ENCODE measurements at regions not wholly inside any gene's neighbourhood (a gene's known extent, or its start where the extent isn't known, plus 50 kb on each side); places are given as distances from the start of the nearest gene placed in this dataset.

DNA sequence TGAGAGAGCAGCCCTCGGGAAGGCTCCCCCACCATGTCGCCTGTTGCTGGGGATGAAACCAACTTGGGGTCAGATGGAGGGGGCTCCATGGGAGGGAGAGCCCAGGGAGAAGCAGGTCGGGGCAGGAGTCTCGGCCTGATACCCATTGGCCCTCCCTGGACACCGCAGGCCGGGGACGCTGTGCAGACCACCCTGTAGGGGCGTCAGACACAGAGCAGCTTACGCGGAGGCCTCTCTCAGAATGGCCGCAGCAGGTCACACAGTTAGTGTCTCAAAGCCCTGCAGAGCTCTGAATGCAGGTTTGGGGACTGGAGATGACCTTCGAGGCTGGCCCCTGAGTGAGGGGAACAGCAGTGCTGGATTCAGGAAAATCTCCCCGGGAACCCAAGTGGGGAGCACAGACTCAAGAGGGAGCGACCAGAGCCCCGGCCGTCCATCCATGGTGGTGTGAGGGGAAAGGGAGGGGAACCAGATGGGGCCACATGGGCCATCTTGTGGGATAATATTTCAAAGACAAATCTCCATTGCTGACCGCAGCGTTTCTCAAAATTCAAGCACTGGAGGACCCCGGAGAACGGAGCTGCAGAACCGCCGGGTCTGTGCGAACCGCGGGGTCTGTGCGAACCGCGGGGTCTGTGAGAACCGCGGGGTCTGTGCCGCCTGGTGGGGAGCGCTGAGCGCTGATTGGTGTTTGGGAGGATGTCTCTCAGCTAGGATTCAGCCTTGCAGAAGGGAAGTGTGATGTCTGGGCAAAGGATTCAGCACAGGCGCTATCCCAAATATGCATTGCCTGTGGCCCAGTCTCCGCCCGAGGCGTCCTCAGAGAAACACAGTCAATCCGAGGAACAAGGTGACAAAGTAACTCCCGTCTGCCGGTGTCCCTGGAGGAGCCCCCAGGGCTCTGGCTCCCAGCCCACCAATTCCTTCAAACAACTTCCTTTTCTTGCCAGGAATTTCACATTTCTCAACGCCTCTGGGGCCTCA is 324.4 kb upstream of the RTL1 start:
- no peaks in the 10 kb centered on the region for H3K9me3 Mint-ChIP-seq
- H3K4me1 Mint-ChIP-seq (ENCODE audit: low read depth): no peaks in the 10 kb centered on the region
- no peak overlapping the region for H3K4me3 Mint-ChIP-seq
- peaks cover 17% of the 10 kb centered on the region for H3K27me3 Mint-ChIP-seq
- H3K36me3 Mint-ChIP-seq (ENCODE audit: low read depth): no peaks in the 10 kb centered on the region
- H3K27ac Mint-ChIP-seq: no peak overlapping the region
- no peak for DNase-seq

DNA sequence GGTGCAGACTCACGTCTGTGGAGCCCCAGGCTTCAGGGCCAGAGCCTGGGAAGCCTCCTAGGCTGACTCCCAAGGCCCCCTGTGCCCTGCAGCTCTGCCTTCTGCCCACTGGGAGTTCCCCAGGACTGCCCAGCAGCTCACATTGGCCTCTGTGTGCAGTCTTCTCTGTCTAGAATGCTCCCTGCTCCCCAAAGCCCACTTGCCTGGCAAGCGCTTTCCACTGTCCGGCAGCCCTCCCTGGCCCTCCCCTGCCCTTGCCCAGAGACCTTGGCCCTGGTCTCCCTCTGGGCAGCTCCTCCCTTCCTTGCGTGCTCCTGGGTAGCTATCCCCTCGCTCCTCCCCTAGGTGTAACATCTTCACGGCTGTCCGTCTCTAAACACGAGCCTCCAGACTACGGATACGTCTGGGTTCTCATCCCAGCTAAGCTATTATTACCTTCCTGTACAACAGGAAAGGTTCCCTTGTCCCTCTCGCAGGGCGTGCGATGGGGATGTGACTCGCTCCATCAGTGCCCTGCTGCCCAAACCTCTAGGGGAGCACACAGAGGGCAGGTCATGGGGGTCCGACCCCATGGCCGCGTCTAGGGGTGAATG is 325.5 kb upstream of the RTL1 start:
- Mint-ChIP-seq H3K27me3 (peaks cover 16% of the 10 kb centered on the region), H3K27ac (no peak overlapping the region), H3K9me3 (no peaks in the 10 kb centered on the region), H3K4me1 (ENCODE audit: low read depth) (no peaks in the 10 kb centered on the region), H3K4me3 (no peak overlapping the region), H3K36me3 (ENCODE audit: low read depth) (no peaks in the 10 kb centered on the region)
- no peak for DNase-seq

DNA sequence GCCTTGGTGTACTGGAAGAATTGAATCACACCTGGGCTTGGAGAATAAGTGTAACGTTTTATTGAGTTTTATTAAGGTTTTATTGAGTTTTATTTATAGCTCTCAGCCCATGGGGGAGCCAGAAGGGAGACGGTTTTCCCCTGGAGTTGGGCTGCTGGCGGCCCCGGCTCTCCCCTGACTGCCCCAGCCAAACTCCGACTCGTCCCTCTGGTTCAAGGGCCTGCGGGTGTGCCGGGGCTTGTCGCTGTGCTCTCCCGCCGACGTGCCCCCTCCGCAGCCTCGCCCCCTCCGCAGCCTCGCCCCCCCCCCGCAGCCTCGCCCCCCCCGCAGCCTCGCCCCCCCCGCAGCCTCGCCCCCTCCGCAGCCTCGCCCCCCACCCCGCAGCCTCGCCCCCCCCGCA is 326.1 kb upstream of the RTL1 start:
- DNase-seq: no peak
- Mint-ChIP-seq H3K27me3 (peaks cover 16% of the 10 kb centered on the region), H3K9me3 (no peaks in the 10 kb centered on the region), H3K4me1 (ENCODE audit: low read depth) (no peaks in the 10 kb centered on the region), H3K27ac (no peak overlapping the region), H3K4me3 (no peak overlapping the region), H3K36me3 (ENCODE audit: low read depth) (no peaks in the 10 kb centered on the region)

DNA sequence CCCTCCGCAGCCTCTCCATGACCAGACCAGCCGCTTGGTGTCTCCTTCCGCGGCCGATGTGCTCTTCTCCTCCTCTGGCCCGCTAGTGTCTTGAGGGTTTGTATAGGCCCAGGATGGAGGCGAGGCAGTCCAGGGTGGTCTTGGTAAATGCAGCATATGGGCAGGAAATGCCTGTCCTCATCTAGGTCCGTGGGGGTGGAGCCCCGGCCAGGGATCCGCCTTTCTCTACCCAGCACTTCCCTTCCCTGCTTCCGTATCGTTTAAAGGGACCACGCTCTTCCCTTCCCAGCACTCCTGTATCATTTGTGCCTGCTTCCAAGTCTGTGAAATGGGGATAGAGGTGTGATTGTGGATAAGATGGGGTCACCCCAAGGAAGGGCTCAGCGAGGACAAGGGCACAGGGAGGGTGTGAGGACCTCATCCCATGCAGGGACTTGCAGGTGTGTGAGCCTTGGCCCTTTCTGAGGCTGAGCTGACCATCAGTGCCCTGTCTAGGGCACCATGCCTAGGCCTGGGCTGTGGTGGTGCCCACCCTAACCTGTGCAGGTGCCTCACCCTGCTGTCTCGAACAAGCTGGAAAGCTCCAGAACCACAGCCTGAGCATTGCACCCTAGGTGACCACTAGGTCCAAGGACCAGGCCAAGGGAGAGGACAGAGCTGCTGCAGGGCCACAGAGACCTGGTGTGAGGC is 326.8 kb upstream of the RTL1 start:
- Mint-ChIP-seq H3K4me3 (no peak overlapping the region), H3K27ac (no peak overlapping the region), H3K36me3 (ENCODE audit: low read depth) (no peaks in the 10 kb centered on the region), H3K9me3 (no peaks in the 10 kb centered on the region), H3K4me1 (ENCODE audit: low read depth) (no peaks in the 10 kb centered on the region), H3K27me3 (peaks cover 19% of the 10 kb centered on the region)
- DNase-seq: no peak

DNA sequence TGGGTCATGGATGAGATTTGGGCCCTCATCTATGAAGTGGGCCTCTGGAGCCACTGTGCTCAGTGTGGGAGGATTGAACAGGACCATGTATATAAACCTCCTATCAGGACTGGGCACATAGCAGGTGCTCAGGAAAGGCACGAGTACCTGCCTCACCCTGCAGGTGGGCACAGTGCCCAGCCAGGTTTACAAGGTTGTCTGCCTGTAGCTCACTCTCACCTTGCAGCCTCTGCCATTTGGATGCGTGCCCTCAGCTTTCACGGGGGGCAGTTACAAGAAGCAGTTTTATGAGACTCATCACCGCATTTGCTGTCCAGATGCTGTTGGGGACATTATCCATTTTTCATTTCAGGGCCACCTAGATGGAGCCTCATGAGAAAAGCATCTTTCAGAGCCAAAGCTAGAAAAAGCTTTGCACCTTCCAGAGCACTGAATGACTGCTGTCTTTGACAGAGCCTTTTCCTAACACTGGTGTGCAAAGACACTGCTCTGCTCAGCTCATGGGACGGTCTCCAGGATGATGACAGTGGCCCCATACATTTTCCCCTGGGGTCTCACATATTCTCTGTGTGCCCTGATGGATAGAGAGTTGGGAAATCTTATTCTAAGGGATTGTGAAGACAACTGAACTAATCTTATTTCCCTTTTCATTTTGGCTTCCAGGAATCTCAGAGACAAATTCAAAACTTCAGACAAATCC is 327.5 kb upstream of the RTL1 start:
- Mint-ChIP-seq H3K27ac (no peak overlapping the region), H3K36me3 (ENCODE audit: low read depth) (no peaks in the 10 kb centered on the region), H3K27me3 (peaks cover 16% of the 10 kb centered on the region), H3K9me3 (no peaks in the 10 kb centered on the region), H3K4me1 (ENCODE audit: low read depth) (no peaks in the 10 kb centered on the region), H3K4me3 (no peak overlapping the region)
- DNase-seq: no peak

DNA sequence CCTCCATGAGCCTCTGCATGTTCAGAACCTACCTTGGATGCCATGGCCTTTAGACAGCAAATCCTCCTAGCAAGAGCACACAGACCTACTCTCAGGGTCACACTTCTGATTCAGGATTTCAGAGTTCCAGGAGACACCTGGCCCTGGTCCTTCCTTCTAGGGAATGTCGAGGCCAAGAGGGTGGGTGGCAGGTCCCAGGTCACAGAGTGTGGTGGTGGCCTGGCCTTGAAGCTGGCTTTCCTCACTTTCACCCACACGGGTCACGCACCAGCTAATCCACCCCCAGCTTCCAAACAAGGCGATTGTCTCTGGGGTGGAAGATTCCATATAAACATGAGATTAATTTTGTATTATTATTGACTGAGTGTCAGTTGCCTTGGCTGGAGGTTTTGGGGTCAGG is 328.3 kb upstream of the RTL1 start:
- no peaks in the 10 kb centered on the region for H3K4me1 Mint-ChIP-seq (ENCODE audit: low read depth)
- peaks cover 17% of the 10 kb centered on the region for H3K27me3 Mint-ChIP-seq
- no peak overlapping the region for H3K27ac Mint-ChIP-seq
- H3K36me3 Mint-ChIP-seq (ENCODE audit: low read depth): no peaks in the 10 kb centered on the region
- no peak for DNase-seq
- no peak overlapping the region for H3K4me3 Mint-ChIP-seq
- H3K9me3 Mint-ChIP-seq: no peaks in the 10 kb centered on the region

DNA sequence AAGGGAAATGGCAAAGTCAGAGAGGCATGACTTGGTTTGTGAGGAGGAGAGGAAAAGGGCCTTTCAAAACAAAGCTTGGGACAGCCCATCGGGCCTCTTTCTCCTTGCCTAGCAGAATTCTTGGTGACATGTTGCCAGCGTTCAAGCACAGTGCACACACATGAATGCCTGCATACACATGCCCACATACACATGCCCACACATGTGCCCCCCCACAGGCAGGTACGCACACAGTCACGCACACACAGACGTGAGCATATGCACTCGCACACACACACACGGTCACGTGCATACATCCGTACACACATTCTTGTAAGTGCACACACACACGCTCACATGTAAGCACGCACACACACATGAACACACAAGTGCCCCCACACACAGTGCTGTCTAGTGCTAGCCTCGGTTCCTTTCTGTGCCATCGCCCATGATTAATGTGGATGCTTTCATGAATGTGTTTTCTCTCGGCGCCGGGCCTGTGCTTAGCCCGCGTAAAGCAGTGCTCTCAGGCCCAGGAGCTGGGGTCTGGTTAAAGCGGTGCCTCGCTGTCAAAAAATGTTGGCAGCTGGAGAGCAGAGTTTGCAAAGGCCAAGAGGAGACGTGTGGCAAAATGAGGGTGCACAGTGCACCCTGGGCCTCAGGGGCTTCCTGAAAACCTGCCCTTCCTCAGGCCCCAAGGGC is 328.8 kb upstream of the DIO3 start:
- Mint-ChIP-seq H3K36me3 (ENCODE audit: low read depth) (no peaks in the 10 kb centered on the region), H3K4me1 (ENCODE audit: low read depth) (no peaks in the 10 kb centered on the region), H3K4me3 (no peak overlapping the region), H3K9me3 (no peaks in the 10 kb centered on the region), H3K27ac (no peak overlapping the region), H3K27me3 (peaks cover 21% of the 10 kb centered on the region)
- DNase-seq: no peak

DNA sequence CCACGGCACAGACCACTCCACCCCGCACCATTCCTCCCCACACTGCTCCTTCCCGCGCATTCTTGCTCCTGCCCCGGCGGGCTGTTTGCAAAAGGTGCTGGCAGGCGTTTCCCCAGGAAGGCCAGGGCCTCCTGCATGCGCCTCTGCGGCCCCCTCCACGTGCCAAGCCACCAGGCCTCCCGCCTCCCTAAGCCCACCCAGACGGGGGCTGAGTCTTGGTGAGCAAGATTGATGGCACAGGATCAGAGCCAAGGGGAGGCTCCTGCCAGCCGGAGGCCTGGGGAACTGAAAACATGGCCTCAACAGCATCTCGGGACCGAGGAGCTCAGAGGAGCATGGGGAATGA is 328.3 kb upstream of the DIO3 start:
- Mint-ChIP-seq H3K27ac (no peak overlapping the region), H3K9me3 (no peaks in the 10 kb centered on the region), H3K4me3 (no peak overlapping the region)

DNA sequence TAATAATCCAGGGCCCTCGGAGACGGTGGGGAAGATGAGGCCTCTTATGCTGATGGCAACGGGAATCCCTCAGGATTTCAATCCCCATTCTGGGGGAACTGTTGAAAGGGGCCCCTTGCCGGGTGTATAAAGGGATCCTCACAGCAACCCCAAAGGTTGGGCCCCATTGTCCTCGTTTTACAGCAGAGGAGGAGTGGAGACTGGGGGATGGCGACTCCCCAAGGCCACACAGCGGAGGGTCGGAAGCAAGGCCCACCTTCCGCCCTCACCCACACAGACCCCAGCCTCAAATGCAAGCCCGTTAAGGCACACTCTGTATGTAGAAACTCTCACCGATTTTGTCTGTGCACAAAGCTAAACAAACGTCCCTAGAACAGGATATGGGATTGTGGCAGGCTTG is 327.9 kb upstream of the DIO3 start:
- DNase-seq: no peak
- Mint-ChIP-seq H3K27ac (no peak overlapping the region), H3K27me3 (peaks cover 21% of the 10 kb centered on the region), H3K4me1 (ENCODE audit: low read depth) (no peaks in the 10 kb centered on the region), H3K9me3 (no peaks in the 10 kb centered on the region), H3K36me3 (ENCODE audit: low read depth) (no peaks in the 10 kb centered on the region), H3K4me3 (no peak overlapping the region)

More for the DNA sequence above, 328.3 kb upstream of the DIO3 start:
- H3K4me1 Mint-ChIP-seq (ENCODE audit: low read depth): no peaks in the 10 kb centered on the region
- H3K27me3 Mint-ChIP-seq: peaks cover 21% of the 10 kb centered on the region
- no peaks in the 10 kb centered on the region for H3K36me3 Mint-ChIP-seq (ENCODE audit: low read depth)
- DNase-seq: no peak

DNA sequence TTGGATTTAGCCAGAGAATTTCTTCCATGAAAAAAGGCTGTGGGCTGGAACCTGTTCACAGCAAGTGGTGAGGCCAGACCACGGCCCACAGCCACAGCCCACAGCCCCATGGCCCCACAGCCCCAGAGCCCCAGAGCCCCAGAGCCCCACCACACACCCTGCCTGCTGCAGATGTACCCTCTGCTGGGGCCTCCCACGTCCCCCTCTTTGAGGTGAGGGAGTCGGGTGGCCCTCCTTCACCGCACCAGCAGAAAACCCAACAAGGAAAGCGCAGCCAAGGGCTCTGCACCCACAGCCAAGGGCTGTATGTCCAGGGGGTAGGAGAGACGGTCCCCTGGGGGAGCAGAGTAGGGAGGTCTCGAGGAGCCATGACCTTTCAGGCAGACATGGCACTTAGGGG is 327.5 kb upstream of the DIO3 start:
- Mint-ChIP-seq H3K27me3 (peaks cover 21% of the 10 kb centered on the region), H3K36me3 (ENCODE audit: low read depth) (no peaks in the 10 kb centered on the region), H3K4me3 (no peak overlapping the region), H3K9me3 (no peaks in the 10 kb centered on the region), H3K4me1 (ENCODE audit: low read depth) (no peaks in the 10 kb centered on the region), H3K27ac (no peak overlapping the region)
- DNase-seq: no peak

DNA sequence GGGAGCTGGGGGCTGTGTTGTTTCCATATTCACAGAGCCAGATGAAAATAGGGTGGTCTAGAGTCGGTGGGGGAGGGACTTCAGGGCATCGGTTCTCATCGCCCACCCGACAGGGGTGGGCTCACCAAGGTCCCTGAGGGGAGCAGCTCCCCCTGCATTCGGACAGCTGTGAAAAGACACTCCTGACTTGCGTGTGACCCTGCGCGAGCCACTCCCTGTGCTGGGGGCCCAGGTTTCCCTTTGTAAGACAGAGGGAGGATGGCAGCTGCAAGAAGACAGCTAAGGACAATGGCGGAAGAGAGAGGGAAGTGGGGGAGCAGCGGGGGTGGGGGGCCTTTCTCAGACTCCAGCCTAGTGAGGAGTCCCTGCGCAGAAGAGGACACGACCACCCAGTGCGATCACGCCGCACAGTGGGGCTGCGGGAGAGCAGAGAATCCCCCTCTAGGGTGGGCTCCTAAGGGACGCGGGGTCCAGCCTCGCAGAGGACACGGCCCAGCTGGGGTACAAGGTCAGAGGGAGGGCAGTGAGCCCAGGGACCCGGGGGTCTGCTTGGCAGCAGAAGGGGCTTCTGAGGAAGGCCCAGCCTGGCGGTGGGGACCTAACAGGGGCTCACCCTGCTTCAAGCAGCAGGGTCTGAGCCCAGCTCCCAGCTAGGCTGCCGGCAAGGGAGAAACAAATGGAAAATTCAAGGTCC is 326.9 kb upstream of the DIO3 start:
- Mint-ChIP-seq H3K27me3 (peaks cover 21% of the 10 kb centered on the region), H3K36me3 (ENCODE audit: low read depth) (no peaks in the 10 kb centered on the region), H3K4me3 (no peak overlapping the region), H3K27ac (no peak overlapping the region), H3K9me3 (no peaks in the 10 kb centered on the region), H3K4me1 (ENCODE audit: low read depth) (no peaks in the 10 kb centered on the region)
- no peak for DNase-seq

DNA sequence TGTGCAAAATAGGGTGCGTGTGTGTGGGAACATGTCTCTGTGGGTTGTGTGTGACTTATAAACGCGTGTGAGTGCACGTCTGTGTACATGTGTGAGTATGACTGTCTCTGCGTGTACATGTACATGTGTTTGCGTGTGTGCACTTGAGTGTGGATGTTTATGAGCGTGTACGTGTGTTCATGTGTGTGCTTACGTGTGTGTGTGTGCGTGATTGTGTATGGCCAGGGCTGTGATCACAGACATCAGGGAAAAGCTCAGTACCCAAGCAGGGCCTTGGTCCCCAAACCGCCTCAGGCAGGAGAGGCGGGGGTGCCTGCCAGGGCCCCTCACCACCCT is 326.3 kb upstream of the DIO3 start:
- Mint-ChIP-seq H3K9me3 (no peaks in the 10 kb centered on the region), H3K4me1 (ENCODE audit: low read depth) (no peaks in the 10 kb centered on the region), H3K27ac (no peak overlapping the region), H3K36me3 (ENCODE audit: low read depth) (no peaks in the 10 kb centered on the region), H3K27me3 (peaks cover 21% of the 10 kb centered on the region), H3K4me3 (no peak overlapping the region)
- no peak for DNase-seq

DNA sequence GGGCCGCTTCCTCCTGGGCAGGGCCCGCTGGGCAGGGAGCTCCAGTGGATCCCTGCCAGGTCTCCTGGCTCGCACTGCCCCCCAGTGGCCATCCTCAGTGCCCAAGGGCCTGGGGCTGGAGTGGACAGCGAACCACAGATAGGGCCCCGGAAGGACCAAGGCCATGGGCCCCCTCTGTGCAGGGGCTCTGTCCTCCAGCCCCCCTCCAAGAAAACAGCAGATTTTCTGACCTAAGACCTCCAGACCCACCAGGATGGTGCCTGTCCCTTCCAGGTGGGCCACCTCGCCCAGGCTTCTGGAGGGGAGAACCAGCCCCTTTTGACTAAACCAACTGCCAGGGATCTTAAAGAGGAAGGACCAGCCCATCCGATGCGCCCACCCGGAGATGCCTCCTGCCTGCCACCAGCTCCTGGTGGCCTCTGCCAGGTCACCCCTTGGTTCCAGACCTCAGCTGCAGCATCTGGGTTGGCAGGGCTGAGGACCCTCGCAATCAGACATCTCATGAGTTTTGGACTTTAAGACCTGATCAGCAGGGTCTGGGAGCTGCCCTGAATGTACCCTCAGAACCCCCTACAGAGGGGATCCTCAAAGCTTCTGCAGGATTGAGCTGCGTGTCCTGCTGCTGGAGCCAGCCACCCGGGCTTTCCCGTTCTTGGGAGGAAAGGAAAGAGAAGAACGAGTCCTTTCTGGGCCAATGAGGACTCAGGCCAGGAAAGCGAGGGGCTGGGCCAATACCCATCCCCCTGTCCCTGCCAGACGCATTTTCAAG is 325.8 kb upstream of the DIO3 start:
- Mint-ChIP-seq H3K4me1 (ENCODE audit: low read depth) (no peaks in the 10 kb centered on the region), H3K27me3 (peaks cover 25% of the 10 kb centered on the region), H3K9me3 (no peaks in the 10 kb centered on the region), H3K4me3 (no peak overlapping the region), H3K27ac (no peak overlapping the region), H3K36me3 (ENCODE audit: low read depth) (no peaks in the 10 kb centered on the region)
- DNase-seq: no peak
